ENCODE measurements at regions not wholly inside any gene's neighbourhood (a gene's known extent, or its start where the extent isn't known, plus 50 kb on each side); places are given as distances from the start of the nearest gene placed in this dataset.

DNA sequence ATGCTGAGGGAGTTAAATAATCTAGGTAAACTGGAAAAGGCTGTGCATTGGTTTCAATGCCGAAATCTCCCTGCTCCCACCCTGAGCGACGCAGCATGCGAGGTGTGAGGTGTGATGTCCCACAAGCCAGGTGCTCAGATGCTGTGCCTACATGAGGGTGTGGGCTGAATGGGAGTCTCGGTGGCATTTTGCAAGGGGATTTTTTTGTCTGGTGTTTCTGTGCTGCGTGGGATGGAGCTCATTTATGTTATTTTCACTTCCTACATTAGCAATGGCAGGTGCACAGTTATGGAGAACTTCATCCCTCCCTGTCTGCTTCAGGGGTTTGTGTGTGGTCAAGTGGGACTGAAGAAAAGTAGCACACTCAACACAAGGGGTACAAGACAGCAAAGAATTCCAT is 110.2 kb upstream of the CCDC68 start:
- H3K4me3 ChIP-seq (ENCODE audit: low read depth, low read length), result no peak overlapping the region
- H3K9me3 ChIP-seq (ENCODE audit: control insufficient read depth, insufficient read depth, low read depth, low read length), result no peaks in the 10 kb centered on the region
- TF ChIP-seq KLF7 (tag by site-specific recombination; IDR thresholded peaks at IDR 0.05; ENCODE audit: borderline replicate concordance) (no peak), MYNN (tag by site-specific recombination; IDR thresholded peaks at IDR 0.05; ENCODE audit: borderline replicate concordance) (no peak), ZNF335 (tag by site-specific recombination; conservative IDR thresholded peaks at IDR 0.05) (no peak), ZNF530 (tag by site-specific recombination; IDR thresholded peaks at IDR 0.05; ENCODE audit: low read depth) (no peak), INSM2 (tag by site-specific recombination; IDR thresholded peaks at IDR 0.05) (no peak), ZNF140 (tag by site-specific recombination; IDR thresholded peaks at IDR 0.05) (no peak), ZNF791 (tag by site-specific recombination; IDR thresholded peaks at IDR 0.05) (no peak), ZSCAN16 (tag by site-specific recombination; IDR thresholded peaks at IDR 0.05) (no peak), ZNF626 (tag by site-specific recombination; IDR thresholded peaks at IDR 0.05) (no peak), ZNF223 (tag by site-specific recombination; IDR thresholded peaks at IDR 0.05) (no peak), ZNF266 (tag by site-specific recombination; IDR thresholded peaks at IDR 0.05; ENCODE audit: low read depth) (no peak), HOXA7 (CRISPR knock-in tag; IDR thresholded peaks at IDR 0.05; ENCODE audit: borderline replicate concordance) (no peak)
- TF ChIP-seq, protein P1, sequence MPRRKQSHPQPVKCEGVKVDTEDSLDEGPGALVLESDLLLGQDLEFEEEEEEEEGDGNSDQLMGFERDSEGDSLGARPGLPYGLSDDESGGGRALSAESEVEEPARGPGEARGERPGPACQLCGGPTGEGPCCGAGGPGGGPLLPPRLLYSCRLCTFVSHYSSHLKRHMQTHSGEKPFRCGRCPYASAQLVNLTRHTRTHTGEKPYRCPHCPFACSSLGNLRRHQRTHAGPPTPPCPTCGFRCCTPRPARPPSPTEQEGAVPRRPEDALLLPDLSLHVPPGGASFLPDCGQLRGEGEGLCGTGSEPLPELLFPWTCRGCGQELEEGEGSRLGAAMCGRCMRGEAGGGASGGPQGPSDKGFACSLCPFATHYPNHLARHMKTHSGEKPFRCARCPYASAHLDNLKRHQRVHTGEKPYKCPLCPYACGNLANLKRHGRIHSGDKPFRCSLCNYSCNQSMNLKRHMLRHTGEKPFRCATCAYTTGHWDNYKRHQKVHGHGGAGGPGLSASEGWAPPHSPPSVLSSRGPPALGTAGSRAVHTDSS (tag by site-specific recombination; IDR thresholded peaks at IDR 0.05), result no peak
- no peak overlapping the region for H3K27ac ChIP-seq (ENCODE audit: extremely low read depth, low read depth, low read length)
- no peaks in the 10 kb centered on the region for H3K4me1 ChIP-seq (ENCODE audit: control insufficient read depth, insufficient read depth, low read length)
- POLR2A ChIA-PET, result no interaction called here
- H3K36me3 ChIP-seq (ENCODE audit: control insufficient read depth in 2 of 2, insufficient read depth in 1 of 2, low read length in 2 of 2), result no peaks in the 10 kb centered on the region
- CTCF ChIA-PET, result interaction anchor here (0.6 kb wide), 1 partner anchor 381 kb away, joined by 3 read pairs; no protein-coding TSS in a partner anchor

- Histone ChIP-seq H3K9me3 (ENCODE audit: control insufficient read depth, insufficient read depth, low read depth, low read length) (no peaks in the 10 kb centered on the region), H3K4me3 (ENCODE audit: low read depth, low read length) (no peak overlapping the region), H3K4me1 (ENCODE audit: control insufficient read depth, insufficient read depth, low read length) (no peaks in the 10 kb centered on the region), H3K27ac (ENCODE audit: extremely low read depth, low read depth, low read length) (no peak overlapping the region), H3K36me3 (ENCODE audit: control insufficient read depth in 2 of 2, insufficient read depth in 1 of 2, low read length in 2 of 2) (no peaks in the 10 kb centered on the region)
- CTCF ChIA-PET, result no interaction called here
- POLR2A ChIA-PET, result no interaction called here
- TF ChIP-seq, protein P2, sequence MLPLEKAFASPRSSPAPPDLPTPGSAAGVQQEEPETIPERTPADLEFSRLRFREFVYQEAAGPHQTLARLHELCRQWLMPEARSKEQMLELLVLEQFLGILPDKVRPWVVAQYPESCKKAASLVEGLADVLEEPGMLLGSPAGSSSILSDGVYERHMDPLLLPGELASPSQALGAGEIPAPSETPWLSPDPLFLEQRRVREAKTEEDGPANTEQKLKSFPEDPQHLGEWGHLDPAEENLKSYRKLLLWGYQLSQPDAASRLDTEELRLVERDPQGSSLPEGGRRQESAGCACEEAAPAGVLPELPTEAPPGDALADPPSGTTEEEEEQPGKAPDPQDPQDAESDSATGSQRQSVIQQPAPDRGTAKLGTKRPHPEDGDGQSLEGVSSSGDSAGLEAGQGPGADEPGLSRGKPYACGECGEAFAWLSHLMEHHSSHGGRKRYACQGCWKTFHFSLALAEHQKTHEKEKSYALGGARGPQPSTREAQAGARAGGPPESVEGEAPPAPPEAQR (tag by site-specific recombination; IDR thresholded peaks at IDR 0.05), result no peak
- TF ChIP-seq PRDM1 (tag by site-specific recombination; IDR thresholded peaks at IDR 0.05), result no peak
- no peak for TF ChIP-seq ZNF654 (tag by site-specific recombination; IDR thresholded peaks at IDR 0.05; ENCODE audit: low read depth)
- no peak for TF ChIP-seq ZNF571 (tag by site-specific recombination; IDR thresholded peaks at IDR 0.05)
- no peak for TF ChIP-seq PRDM6 (tag by site-specific recombination; IDR thresholded peaks at IDR 0.05)
- TF ChIP-seq ZNF169 (tag by site-specific recombination; IDR thresholded peaks at IDR 0.05), result no peak
- no peak for TF ChIP-seq ZNF274 (IDR thresholded peaks at IDR 0.05; ENCODE audit: low read length)
- no peak for TF ChIP-seq ZNF274 (tag by site-specific recombination; IDR thresholded peaks at IDR 0.05; ENCODE audit: borderline replicate concordance)
- no peak for TF ChIP-seq ZNF629 (tag by site-specific recombination; IDR thresholded peaks at IDR 0.05)
- TF ChIP-seq, protein P3, sequence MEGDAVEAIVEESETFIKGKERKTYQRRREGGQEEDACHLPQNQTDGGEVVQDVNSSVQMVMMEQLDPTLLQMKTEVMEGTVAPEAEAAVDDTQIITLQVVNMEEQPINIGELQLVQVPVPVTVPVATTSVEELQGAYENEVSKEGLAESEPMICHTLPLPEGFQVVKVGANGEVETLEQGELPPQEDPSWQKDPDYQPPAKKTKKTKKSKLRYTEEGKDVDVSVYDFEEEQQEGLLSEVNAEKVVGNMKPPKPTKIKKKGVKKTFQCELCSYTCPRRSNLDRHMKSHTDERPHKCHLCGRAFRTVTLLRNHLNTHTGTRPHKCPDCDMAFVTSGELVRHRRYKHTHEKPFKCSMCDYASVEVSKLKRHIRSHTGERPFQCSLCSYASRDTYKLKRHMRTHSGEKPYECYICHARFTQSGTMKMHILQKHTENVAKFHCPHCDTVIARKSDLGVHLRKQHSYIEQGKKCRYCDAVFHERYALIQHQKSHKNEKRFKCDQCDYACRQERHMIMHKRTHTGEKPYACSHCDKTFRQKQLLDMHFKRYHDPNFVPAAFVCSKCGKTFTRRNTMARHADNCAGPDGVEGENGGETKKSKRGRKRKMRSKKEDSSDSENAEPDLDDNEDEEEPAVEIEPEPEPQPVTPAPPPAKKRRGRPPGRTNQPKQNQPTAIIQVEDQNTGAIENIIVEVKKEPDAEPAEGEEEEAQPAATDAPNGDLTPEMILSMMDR (tag by site-specific recombination; IDR thresholded peaks at IDR 0.05), result no peak
- no peak for TF ChIP-seq KLF16 (tag by site-specific recombination; IDR thresholded peaks at IDR 0.05)
- TF ChIP-seq ZBTB7A (tag by site-specific recombination; IDR thresholded peaks at IDR 0.05; ENCODE audit: low read depth), result no peak
- no peak for TF ChIP-seq ZNF214 (tag by site-specific recombination; IDR thresholded peaks at IDR 0.05; ENCODE audit: borderline replicate concordance)
- TF ChIP-seq PATZ1 (tag by site-specific recombination; IDR thresholded peaks at IDR 0.05), result no peak
These were observed 105.5 kb upstream of the CCDC68 start for GRCh38 chr18:55064760-55065159.

Data from HEK293 (cell line).